ENCODE measurements at regions not wholly inside any gene's neighbourhood (a gene's known extent, or its start where the extent isn't known, plus 50 kb on each side); places are given as distances from the start of the nearest gene placed in this dataset.

GRCh38 chr4:60743654-60744053 lies 456.5 kb upstream of the ADGRL3 start:
- H3K27ac ChIP-seq (ENCODE audit: low read length): no peak overlapping the region
- POLR2A ChIA-PET (ENCODE audit: unreplicated experiment): no interaction called here
- H3K4me2 ChIP-seq (ENCODE audit: low read length): no peak overlapping the region
- no peaks in the 10 kb centered on the region for H3K27me3 ChIP-seq (ENCODE audit: low read length)
- TF ChIP-seq EZH2 (IDR thresholded peaks at IDR 0.05; ENCODE audit: low read length, unreplicated experiment) (no peak), EZH2phosphoT487 (IDR thresholded peaks at IDR 0.05; ENCODE audit: borderline replicate concordance, low read length) (no peak)
- CTCF ChIA-PET: interaction anchor here (0.9 kb wide), 1 partner anchor 15 kb away, joined by 3 read pairs; no protein-coding TSS in a partner anchor
- peak overlapping the region; percentile 2; the same call in 1 of the 2 replicates for H2AFZ ChIP-seq (ENCODE audit: low read length)
- no peaks in the 10 kb centered on the region for H3F3A ChIP-seq (ENCODE audit: low read length, unreplicated experiment)
- no peak for ATAC-seq
- H3K9me2 ChIP-seq (replicated peaks; ENCODE audit: low read length): no peaks in the 10 kb centered on the region
- H3K4me3 ChIP-seq (ENCODE audit: low read length): no peak overlapping the region
- intact Hi-C loops (cut with micrococcal nuclease): no loop called here
- no peaks in the 10 kb centered on the region for H3K9me3 ChIP-seq (ENCODE audit: low read length)
- H3K36me3 ChIP-seq (ENCODE audit: low read depth, low read length): no peaks in the 10 kb centered on the region
- H4K20me1 ChIP-seq (ENCODE audit: low read length): no peaks in the 10 kb centered on the region
- no peak for DNase-seq
- no peaks in the 10 kb centered on the region for H3K4me1 ChIP-seq (ENCODE audit: insufficient read depth, low read length)
- no TSS peak for BruUV-seq (replicated peaks)
- no peaks in the 10 kb centered on the region for H3K79me2 ChIP-seq (ENCODE audit: low read length)
- H3K9ac ChIP-seq (ENCODE audit: low read length): no peak overlapping the region

GRCh38 chr4:60744767-60745166 lies 455.4 kb upstream of the ADGRL3 start:
- Histone ChIP-seq H3K4me3 (ENCODE audit: low read length) (no peak overlapping the region), H3K9me3 (ENCODE audit: low read length) (no peaks in the 10 kb centered on the region), H3K9me2 (replicated peaks; ENCODE audit: low read length) (no peaks in the 10 kb centered on the region), H3K36me3 (ENCODE audit: low read depth, low read length) (no peaks in the 10 kb centered on the region), H2AFZ (ENCODE audit: low read length) (no peak overlapping the region), H3K4me1 (ENCODE audit: insufficient read depth, low read length) (no peaks in the 10 kb centered on the region), H3K27ac (ENCODE audit: low read length) (no peak overlapping the region), H4K20me1 (ENCODE audit: low read length) (no peaks in the 10 kb centered on the region), H3K4me2 (ENCODE audit: low read length) (no peak overlapping the region), H3K79me2 (ENCODE audit: low read length) (no peaks in the 10 kb centered on the region), H3F3A (ENCODE audit: low read length, unreplicated experiment) (no peaks in the 10 kb centered on the region), H3K27me3 (ENCODE audit: low read length) (no peaks in the 10 kb centered on the region), H3K9ac (ENCODE audit: low read length) (no peak overlapping the region)
- ATAC-seq (peak; percentile 70), DNase-seq (peak; percentile 54)
- TF ChIP-seq EZH2 (IDR thresholded peaks at IDR 0.05; ENCODE audit: low read length, unreplicated experiment) (no peak), EZH2phosphoT487 (IDR thresholded peaks at IDR 0.05; ENCODE audit: borderline replicate concordance, low read length) (no peak), CTCF (conservative IDR thresholded peaks at IDR 0.05; ENCODE audit: low read depth, low read length) (peak; percentile 56)
- ChIA-PET CTCF (interaction anchor here (0.5 to 0.6 kb wide), 2 partner anchors 259 to 379 kb away, joined by 3 read pairs; no protein-coding TSS in a partner anchor), POLR2A (ENCODE audit: unreplicated experiment) (interaction anchor here (0.6 kb wide), 1 partner anchor 16 kb away, joined by 4 read pairs; no protein-coding TSS in a partner anchor)
- no TSS peak for BruUV-seq (replicated peaks)
- intact Hi-C loops (cut with micrococcal nuclease): no loop called here

- DNase-seq: no peak
- H3K27me3 ChIP-seq (ENCODE audit: low read length): no peaks in the 10 kb centered on the region
- H3K36me3 ChIP-seq (ENCODE audit: low read depth, low read length): no peaks in the 10 kb centered on the region
- no peak overlapping the region for H2AFZ ChIP-seq (ENCODE audit: low read length)
- H3K27ac ChIP-seq (ENCODE audit: low read length): no peak overlapping the region
- no peaks in the 10 kb centered on the region for H3K79me2 ChIP-seq (ENCODE audit: low read length)
- TF ChIP-seq CTCF (conservative IDR thresholded peaks at IDR 0.05; ENCODE audit: low read depth, low read length): no peak
- TF ChIP-seq EZH2phosphoT487 (IDR thresholded peaks at IDR 0.05; ENCODE audit: borderline replicate concordance, low read length): no peak
- TF ChIP-seq EZH2 (IDR thresholded peaks at IDR 0.05; ENCODE audit: low read length, unreplicated experiment): no peak
- intact Hi-C loops (cut with micrococcal nuclease): no loop called here
- no peak for ATAC-seq
- no peak overlapping the region for H3K4me2 ChIP-seq (ENCODE audit: low read length)
- H3K4me3 ChIP-seq (ENCODE audit: low read length): no peak overlapping the region
- BruUV-seq (replicated peaks): no TSS peak
- no peaks in the 10 kb centered on the region for H3K9me3 ChIP-seq (ENCODE audit: low read length)
- ChIA-PET POLR2A (ENCODE audit: unreplicated experiment) (interaction anchor here (0.5 kb wide), 1 partner anchor 9 kb away, joined by 3 read pairs; no protein-coding TSS in a partner anchor), CTCF (no interaction called here)
- H3K9me2 ChIP-seq (replicated peaks; ENCODE audit: low read length): no peaks in the 10 kb centered on the region
- no peak overlapping the region for H3K9ac ChIP-seq (ENCODE audit: low read length)
- no peaks in the 10 kb centered on the region for H3F3A ChIP-seq (ENCODE audit: low read length, unreplicated experiment)
- no peaks in the 10 kb centered on the region for H4K20me1 ChIP-seq (ENCODE audit: low read length)
- H3K4me1 ChIP-seq (ENCODE audit: insufficient read depth, low read length): no peaks in the 10 kb centered on the region
These were observed 454.1 kb upstream of the ADGRL3 start for GRCh38 chr4:60745800-60746571.

All from PC-3 (cell line).